Lung (tissue), 11 donors: ENCODE measurements at regions not wholly inside any gene's neighbourhood (a gene's known extent, or its start where the extent isn't known, plus 50 kb on each side); places are given as distances from the start of the nearest gene placed in this dataset.

Source experiments
- ATAC-seq: fragments of 200-7000 bp; cut with Tn5 transposase; one replicate; pipeline ENCODE4 v1.9.1; 2020; ENCODE audit warnings: moderate number of reproducible peaks; ENCODE audit not compliant: insufficient read depth, low FRiP score
- DNase-seq, 3 donors: peaks; one replicate each; pipeline ENCODE4 v3.0.0-alpha.2; 2013 to 2017
- H3K27ac ChIP-seq, 2 donors: one replicate each; pipeline ENCODE4 v1.5.1; 2013; ENCODE audit warnings: mild to moderate bottlenecking in 2 of 2, moderate library complexity in 2 of 2, control low read depth in 1 of 2, inconsistent platforms in 1 of 2, low read depth in 1 of 2, low read length in 1 of 2
- H3K27me3 ChIP-seq, 3 donors: one replicate each; pipeline ENCODE4 v1.5.1; 2013; ENCODE audit warnings: low read length in 2 of 3; ENCODE audit not compliant: control insufficient read depth in 3 of 3, insufficient read depth in 3 of 3
- H3K36me3 ChIP-seq, 4 donors: one replicate each; pipeline ENCODE4 v1.5.1; 2013; ENCODE audit warnings: low read length in 4 of 4, mild to moderate bottlenecking in 1 of 4, moderate library complexity in 1 of 4; ENCODE audit not compliant: control insufficient read depth in 4 of 4, insufficient read depth in 4 of 4
- H3K4me1 ChIP-seq, 5 donors: one replicate each; pipeline ENCODE4 v1.5.1; 2013; ENCODE audit warnings: low read length in 5 of 5, mild to moderate bottlenecking in 2 of 5, moderate library complexity in 1 of 5; ENCODE audit not compliant: control insufficient read depth in 5 of 5, insufficient read depth in 5 of 5
- H3K4me3 ChIP-seq: one replicate; pipeline ENCODE4 v1.5.1; 2013; ENCODE audit warnings: mild to moderate bottlenecking, control low read depth, moderate library complexity
- H3K9ac ChIP-seq, 2 donors: one replicate each; pipeline ENCODE4 v1.5.1; 2013; ENCODE audit warnings: low read length in 2 of 2, control low read depth in 1 of 2; ENCODE audit not compliant: insufficient read depth in 1 of 2
- H3K9me3 ChIP-seq, 4 donors: one replicate each; pipeline ENCODE4 v1.5.1; 2013; ENCODE audit warnings: low read length in 3 of 4, mild to moderate bottlenecking in 1 of 4, moderate library complexity in 1 of 4; ENCODE audit not compliant: control insufficient read depth in 4 of 4, insufficient read depth in 3 of 4
- WGBS, 2 donors: extraction: QIAGEN DNeasy Blood & Tissue Kit; methylation state at CpG; one replicate each; pipeline ENCODE4 v1.1.7; 2013; 5-methylcytosine and 5-hydroxymethylcytosine counted together
- TF ChIP-seq, protein P1 (sequence below): IDR thresholded peaks from 2 replicates; pipeline ENCODE4 v1.5.1; 2012; ENCODE audit warnings: mild to moderate bottlenecking; ENCODE audit errors: control extremely low read depth, extremely low read depth
- donor health status: control.
- donor health status: control.
- donor health status: Bipolar disorder and iron deficiency.
- donor health status: healthy.
- donor health status: DM: yes; HTN: yes; CAD: no.

DNA sequence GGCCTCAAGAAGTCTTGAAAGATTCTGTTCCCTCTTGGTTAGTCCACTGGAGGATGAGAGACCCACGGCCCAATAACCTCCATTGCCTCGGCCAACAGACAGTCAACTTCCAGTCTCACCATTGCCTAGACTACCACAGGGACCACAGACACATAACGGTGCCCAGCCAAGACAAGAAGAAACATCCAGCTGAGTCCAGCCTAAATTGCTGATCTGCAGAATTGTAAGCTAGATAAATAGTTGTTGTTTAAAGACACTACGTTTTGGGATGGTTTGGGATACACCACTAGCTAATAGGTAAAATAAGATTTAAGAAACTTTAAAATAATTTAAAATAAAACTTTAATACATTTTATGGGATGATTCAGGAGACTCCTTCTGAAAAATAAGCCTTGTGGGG lies 324.7 kb upstream of the JAG1 start:
- no peaks in the 10 kb centered on the region for H3K27me3 ChIP-seq
- H3K27ac ChIP-seq, result no peak overlapping the region
- DNase-seq, result no peak
- no peak overlapping the region for H3K4me3 ChIP-seq
- ATAC-seq, result no peak
- 91 to 95% methylated on average over 4 of the region's 4 CpGs for WGBS, 2 donors
- no peaks in the 10 kb centered on the region for H3K9me3 ChIP-seq
- peaks cover 0 to 13% (median 0%) of the 10 kb centered on the region in 5 donors for H3K4me1 ChIP-seq
- no peak overlapping the region for H3K9ac ChIP-seq
- no peaks in the 10 kb centered on the region for H3K36me3 ChIP-seq
- TF ChIP-seq, protein P1, sequence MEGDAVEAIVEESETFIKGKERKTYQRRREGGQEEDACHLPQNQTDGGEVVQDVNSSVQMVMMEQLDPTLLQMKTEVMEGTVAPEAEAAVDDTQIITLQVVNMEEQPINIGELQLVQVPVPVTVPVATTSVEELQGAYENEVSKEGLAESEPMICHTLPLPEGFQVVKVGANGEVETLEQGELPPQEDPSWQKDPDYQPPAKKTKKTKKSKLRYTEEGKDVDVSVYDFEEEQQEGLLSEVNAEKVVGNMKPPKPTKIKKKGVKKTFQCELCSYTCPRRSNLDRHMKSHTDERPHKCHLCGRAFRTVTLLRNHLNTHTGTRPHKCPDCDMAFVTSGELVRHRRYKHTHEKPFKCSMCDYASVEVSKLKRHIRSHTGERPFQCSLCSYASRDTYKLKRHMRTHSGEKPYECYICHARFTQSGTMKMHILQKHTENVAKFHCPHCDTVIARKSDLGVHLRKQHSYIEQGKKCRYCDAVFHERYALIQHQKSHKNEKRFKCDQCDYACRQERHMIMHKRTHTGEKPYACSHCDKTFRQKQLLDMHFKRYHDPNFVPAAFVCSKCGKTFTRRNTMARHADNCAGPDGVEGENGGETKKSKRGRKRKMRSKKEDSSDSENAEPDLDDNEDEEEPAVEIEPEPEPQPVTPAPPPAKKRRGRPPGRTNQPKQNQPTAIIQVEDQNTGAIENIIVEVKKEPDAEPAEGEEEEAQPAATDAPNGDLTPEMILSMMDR, result no peak

DNA sequence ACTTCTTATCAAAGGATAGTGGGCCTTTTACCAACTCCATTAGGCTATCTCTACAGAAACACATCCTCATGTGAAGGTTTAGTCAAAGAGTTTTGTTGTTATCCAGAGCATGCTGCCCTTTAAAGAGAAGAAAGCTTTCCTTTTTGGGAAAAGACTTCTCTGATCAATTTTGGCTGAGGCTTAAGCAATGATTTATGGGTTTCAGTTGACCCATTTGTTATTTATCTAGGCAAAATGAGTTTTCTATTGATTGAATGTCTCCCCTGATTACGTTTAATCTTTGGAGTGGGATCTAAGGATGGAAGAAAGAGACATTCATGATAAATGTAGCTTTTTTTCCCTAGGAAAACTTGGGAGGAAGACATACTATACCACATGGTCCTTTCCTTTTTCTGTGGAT lies 326.6 kb upstream of the JAG1 start:
- Histone ChIP-seq H3K27me3 (no peaks in the 10 kb centered on the region), H3K9me3 (no peaks in the 10 kb centered on the region), H3K36me3 (no peaks in the 10 kb centered on the region), H3K27ac (no peak overlapping the region), H3K9ac (no peak overlapping the region), H3K4me3 (no peak overlapping the region), H3K4me1 (peaks cover 0 to 13% (median 0%) of the 10 kb centered on the region in 5 donors)
- DNase-seq, result no peak
- WGBS, 2 donors, result 77 to 79% methylated on average over 1 of the region's 1 CpG
- no peak for ATAC-seq
- TF ChIP-seq, protein P1, result no peak

DNA sequence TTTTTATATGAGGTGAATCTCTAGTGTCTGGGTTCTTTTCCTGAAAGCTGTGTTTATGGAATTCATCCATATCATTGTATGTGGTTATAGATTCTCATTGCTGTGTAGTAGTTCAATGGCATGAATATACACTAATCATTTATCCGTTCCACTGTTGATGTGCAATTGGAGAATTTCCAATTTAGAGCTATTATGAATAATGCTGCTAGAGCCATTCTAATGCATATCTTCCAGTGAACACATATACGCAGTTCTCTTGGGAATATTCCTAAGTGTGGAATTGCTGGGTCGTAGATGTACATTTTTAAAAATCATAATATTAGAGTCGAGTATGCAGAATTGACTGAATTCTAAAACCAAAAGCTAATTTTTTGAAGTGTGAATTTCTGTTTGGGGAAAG lies 327.5 kb upstream of the JAG1 start:
- ATAC-seq (no peak), DNase-seq (no peak)
- WGBS, 2 donors, result 70 to 73% methylated on average over 4 of the region's 4 CpGs
- Histone ChIP-seq H3K27me3 (no peaks in the 10 kb centered on the region), H3K4me3 (no peak overlapping the region), H3K9me3 (no peaks in the 10 kb centered on the region), H3K9ac (no peak overlapping the region), H3K27ac (no peak overlapping the region), H3K4me1 (peaks cover 0 to 13% (median 0%) of the 10 kb centered on the region in 5 donors), H3K36me3 (no peaks in the 10 kb centered on the region)
- TF ChIP-seq, protein P1, result no peak

DNA sequence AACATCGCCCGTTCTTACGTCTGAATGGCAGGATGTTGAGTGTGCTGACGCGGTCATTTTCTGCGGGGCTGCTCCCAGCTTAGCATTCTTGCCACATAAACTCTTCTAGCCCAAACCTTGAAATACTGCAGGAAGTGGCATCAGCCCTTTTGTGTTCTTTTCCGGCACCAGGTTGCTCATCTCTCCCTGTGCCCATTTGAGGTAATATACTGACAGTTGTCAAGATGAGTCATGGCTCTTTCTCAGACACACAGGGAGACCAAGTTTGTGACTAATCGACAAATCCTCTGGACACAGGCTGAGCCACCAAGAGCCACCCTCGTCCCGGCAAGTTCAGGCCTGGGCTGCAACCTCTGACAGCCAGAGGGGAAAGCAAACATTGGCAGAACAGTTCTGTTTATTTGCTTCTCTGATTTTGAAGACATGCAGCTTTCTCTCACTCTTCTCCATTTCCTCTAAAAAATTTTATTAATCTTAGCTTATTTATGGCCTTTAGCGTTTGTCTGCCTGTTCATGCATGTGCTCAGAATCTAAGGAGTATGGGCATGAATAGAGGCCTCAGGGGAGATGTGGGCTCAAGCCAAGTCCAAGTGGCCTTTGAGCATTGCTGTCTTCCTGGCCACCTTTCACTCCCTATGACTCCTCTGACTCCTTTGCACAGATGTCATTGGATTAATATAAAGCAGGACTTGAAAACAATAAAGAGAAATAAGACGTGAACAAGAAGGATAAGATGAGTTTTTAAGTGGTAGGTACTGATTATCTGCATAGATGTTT lies 328.2 kb upstream of the JAG1 start:
- Histone ChIP-seq H3K27ac (peak overlapping the region in 1 of 2 donors; percentile 57), H3K36me3 (no peaks in the 10 kb centered on the region), H3K27me3 (no peaks in the 10 kb centered on the region), H3K9me3 (peaks cover 0 to 1% (median 0%) of the 10 kb centered on the region in 4 donors), H3K9ac (no peak overlapping the region), H3K4me1 (peaks cover 0 to 13% (median 0%) of the 10 kb centered on the region in 5 donors), H3K4me3 (no peak overlapping the region)
- DNase-seq, result peak in 2 of 3 donors; percentile 29 to 55
- WGBS, 2 donors, result 69 to 70% methylated on average over 12 of the region's 12 CpGs
- TF ChIP-seq, protein P1, result no peak
- peak; percentile 62 for ATAC-seq
